Stimulated activated CD8-positive, alpha-beta memory T cell treated with anti-CD3 and anti-CD28 coated beads, Interleukin-7, amount 100 ng/mL, for 1 hour (primary cell): ENCODE measurements at regions not wholly inside any gene's neighbourhood (a gene's known extent, or its start where the extent isn't known, plus 50 kb on each side); places are given as distances from the start of the nearest gene placed in this dataset.

ENCODE experiments used
- DNase-seq, 2 donors: peaks; one replicate each; pipeline ENCODE4 v3.0.0-alpha.2; 2020; ENCODE audit warnings: low read depth in 2 of 2

DNA sequence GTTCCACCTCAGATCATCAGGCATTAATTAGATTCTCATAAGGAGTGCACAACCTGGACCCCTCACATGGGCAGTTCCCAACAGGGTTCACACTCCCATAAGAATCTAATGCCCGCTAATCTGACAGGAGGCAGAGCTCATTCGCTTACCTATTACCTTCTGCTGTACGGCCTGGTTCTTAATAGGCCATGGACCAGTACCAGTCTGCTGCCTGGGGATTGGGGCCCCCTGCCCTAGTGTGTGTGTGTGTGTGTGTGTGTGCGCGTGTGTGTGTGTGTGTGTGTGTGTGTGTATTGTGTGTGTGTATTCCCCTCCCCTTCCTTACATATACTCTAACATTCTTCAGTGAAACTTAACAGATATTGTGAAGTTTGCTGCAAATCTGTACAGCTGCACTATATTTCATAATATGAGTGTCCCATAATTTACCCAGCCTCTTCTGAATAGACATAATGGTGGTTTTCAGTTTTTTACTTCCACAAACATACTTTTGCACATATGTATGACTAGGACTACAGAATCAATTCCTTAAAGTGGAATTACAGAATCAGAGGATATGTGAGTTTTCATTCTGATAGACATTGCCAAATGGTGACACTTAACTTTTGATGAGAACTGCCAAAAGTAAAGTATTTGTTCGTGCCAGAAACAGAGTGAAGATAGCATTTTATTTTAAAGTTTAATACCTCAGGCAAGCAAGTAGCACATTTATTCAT is 205.2 kb upstream of the EEA1 start:
- no peak for DNase-seq

DNA sequence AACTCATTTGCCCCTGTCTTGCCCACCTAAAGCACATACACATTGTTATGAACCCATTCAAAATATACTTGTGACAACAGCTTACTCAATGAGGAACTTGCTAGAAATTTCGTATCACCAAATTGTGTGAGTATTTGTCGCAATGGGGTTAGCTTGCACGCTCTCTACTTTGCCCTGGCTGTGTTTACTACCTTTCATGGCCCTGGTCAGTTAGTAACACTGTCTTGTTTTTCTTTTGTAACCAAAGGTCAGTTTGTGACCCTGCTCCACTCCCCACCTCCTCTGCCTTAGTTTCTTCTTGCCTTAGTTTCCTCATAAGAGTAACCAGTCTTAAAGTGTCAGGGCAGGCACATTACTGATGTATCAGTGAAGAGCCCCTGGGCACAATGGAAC is 205.8 kb upstream of the EEA1 start:
- no peak for DNase-seq

DNA sequence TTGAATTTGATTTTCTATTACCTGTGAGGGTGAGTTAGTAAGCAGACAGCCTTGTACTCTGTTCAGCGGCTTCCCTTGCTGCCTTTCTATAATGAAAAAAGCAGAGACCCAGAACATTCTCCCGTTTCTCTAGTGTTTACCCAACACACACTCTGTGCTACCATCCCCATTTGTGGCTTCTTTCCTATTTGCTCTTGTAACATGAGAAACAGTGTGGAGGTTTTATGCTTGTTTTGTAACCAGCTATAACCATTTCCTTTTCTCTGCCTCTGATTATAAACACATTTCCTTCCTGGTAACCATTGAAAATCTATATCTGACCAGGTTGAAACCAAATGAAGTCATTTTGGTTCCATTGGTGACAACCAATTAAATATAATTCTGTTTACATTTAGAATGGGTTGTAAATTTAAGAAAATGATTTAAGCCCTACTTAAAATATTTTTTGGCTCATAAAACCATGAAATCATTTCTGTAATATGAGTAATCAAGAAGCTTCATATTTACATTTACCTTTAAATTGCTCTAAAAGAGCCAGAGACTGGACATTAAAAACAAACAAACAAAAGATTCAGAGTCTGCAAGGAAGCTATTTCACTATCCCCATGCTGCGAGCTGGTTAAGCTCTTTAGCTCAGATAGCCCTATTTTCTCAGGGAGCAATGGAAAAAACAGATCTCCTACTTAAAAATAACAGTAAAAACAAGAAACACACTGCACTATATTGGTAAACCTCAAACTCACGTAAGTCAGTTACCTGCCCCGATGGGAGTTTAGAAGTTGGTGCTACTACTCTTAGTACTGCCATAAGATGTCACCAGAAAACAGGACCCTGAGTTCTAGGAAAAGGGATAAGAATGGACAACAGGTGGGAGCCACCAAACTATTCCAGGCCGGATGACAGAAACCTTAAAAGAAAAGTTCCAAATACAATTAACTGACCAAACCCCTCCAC is 206.5 kb upstream of the EEA1 start:
- DNase-seq, result no peak

DNA sequence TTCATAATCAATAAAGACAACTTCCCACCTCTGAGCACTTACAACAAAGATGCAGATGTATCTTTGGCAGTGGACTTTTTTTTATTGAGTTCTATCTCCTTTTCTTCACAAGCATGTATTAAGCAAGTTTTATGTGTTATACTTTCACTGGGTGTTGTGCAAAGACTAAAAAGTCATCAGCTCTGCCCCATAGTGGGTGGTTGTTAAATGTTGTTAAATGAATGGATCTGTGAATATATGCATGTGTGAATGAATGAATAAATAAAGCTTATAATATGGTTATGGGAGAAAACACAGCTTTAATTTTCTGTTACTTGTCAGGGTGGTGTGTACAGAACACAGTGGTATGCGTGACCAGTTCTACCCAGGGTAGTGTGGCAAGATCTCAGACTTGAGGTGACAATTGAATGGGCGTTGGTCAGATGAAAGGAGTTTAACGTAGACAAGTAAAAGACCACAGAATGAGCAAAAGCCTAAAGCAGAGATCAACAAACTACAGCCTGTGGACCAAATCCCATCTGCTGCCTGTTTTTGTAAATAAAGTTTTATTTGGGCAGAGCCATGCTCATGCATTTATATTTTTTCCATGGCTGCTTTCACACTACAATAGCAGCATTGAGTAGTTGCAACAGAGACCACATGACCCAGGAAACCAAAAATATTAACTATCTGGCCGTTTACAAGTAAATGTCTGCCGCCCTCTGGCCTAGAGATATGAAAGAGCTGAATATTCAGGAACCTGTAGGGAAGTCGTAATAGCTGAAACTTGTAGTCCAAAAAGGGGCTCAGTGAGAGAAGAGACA is 207.4 kb upstream of the EEA1 start:
- DNase-seq, result no peak

DNA sequence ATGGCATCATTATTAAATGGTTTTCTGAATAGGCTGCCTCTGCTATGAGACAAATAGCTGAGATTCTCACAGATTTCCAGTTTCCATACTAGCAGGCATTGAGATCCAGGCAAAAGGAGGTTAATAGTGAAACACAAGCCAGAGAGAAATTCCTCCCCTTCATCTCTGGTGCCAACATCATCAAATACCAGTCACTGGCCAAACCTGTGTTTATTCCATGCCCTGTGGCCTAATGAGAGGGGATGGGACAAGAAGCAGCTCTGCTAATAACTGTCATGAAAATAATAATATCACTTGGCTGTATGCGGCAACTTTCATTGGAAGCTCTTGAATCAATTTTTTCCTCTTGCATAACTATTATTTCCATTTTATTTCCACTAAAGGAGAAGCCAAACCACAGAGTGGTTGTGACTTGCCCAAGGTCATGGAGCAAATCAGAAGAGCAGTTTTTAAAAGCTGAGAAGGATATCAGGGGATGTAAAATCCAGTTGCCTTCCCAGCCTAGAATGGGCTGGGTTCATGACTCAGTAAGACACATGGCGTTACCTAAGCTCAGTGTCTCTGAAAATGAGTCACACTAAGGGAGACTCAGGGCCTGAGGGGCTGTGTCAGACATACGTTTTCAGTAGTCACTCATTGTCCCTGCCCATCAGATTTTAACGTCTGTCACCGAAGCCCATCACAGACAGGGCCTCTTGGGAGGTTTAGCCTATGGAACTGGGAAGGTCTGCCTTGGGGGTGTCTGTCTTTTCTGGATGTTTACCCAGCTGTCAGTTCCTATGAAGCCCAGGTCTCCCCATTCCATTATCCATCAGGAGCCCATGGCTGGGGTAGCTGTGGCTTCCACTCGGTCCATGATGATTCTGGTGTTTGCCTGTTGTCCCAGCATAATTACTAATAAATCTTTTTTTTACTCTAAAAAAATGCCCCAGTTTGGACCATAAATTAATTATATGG is 208.8 kb upstream of the EEA1 start:
- DNase-seq, result no peak

DNA sequence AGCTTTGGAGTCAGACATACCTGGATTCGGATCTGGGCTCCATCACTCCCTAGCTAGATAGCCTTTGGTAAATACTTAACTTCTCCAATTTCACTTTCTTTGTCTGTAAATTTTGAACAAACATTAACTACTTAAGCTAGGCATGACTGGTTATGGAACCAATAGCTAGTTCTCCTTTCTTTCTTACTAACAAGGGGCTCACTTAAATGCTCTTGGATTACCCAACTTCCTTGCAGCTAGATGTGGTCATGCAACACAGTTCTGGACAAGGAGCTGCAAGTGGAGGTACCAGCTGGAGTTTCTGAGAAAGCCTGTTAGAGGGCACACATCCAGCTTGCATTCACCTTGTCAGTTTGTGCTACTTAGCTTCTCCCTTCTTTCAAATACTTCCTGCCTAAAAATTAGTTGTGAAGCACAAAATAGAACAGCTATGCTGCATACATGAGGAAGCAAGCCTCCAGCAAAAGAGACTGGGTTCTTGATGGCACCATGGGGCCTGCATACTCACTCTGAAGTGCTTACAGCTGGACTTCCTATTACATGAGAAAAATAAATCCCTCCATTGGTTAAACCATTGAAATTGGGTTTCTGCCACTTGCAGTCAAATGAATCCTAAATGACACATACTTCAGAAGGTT is 210.1 kb upstream of the EEA1 start:
- DNase-seq, result no peak

DNA sequence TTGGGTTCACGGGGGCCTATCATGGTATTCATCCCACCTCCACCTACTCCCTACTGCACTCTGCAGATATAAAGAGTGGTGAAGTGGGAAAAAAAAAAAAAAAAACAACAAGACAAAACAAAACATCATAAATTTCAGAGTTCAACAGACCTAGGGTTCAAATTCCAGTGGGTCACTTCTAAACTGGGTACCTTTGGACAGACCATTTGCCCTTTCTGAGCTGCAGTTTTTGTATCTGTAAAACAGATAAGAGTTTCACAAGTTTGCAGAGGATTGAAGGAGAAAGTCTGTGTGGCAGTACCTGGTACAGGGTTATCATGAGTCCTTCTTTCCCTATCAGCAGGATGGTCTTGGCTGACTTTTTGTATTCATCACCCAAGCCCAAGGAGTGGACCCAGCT is 211.2 kb upstream of the EEA1 start:
- DNase-seq, result no peak

DNA sequence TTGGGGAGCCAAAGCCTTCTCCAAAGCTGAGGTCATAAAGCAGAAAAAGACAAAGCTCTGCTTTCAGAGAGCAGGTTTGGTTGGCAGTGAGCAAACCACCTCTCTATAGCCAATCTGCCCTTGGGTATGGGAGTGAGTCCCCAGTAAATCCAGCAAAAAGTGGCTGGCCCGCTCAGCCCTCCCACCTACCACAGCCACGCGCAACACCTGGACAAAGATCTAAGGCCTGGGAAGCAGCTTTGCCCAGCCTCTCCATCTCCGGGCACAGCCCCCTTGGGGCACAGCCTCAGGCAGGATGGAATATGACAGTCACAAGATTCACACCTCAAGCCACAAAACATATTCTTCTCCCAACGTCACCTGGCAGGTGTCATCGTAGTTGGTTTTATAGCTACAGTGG is 211.7 kb upstream of the EEA1 start:
- no peak for DNase-seq

DNA sequence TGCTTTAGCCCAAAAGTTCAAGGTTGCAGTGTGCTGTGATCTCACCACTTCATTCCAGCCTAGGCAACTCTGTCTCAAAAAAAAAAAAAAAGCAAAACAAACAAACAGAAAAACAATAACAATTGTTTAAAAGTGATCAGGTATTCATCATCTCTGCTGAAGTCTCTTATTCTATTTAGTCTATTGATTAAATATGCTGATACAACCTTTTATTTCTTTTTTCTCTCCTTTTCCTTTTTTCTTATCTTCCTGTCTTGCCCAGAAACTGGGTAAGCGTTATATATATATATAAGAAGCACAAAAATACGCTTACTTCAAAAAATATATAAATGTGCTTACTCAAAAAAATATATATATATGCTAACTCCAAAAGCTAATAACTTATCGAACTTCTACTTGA is 213.8 kb upstream of the EEA1 start:
- no peak for DNase-seq

DNA sequence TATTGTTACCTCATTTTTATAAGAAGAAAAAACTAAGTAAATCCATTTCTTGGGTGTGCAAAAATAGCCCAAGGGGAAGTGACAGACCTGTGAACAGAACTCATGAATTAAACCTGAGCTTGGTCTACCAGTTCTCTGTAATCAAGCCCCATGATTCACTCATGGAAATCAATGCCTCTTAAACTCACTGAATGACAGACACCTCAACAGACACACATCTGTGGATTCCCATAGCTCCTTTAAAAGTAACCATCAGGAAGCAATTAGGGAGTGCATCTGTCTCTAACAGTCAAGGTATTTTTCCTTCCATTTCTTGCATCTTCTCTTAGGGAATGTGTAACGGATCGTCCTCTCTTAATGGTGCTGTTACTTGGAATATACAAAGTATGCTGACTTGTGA is 215.0 kb upstream of the EEA1 start:
- DNase-seq, result no peak

DNA sequence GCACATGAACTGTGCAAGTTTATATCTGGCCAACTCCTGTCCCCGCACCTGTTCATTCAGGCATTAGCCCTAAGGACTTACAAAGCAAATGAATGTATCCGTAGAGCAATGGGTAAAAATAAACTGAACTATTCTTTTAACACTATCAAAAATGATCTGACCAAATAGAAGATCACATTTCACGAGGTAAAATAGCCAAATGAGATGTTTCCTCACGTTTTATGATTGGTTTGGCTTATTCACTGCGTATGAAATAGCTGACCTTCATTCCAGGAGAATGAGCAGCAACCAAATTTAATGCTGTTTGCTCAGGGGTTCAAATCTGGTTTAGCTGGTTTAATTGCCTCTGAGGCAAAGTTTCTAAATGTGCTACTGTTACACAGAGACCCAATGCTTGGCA is 216.0 kb upstream of the EEA1 start:
- no peak for DNase-seq

DNA sequence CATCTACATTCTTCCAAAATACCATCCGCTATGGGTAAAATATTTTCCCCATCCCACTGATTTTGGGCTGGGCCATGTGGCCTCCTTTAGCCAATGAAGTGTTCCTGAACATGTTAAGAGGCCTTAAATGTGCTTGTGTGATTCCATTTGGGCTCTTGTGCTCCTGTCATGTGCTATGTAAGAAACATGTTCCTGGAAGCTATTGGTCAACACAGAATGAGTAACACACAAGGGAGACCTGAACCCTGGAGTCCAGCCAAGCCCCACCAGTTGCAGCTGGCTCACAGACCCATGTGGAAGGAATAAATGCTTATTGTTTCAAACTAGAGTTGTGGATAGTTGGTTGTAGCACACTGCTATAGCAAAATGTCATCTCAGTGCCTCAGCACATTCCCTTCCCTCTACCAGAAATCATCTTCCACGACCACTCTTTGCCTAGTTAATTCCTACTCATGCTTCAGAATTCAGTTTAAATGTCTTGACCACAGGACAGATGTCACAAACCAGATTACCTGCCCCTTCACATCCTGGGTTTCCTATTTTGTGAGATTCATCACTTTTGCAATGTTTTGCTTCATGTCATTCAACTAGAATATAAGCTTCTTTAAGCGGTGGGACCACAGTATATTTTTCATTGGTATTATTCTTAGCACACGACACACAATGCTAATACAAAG is 217.3 kb upstream of the EEA1 start:
- DNase-seq, result no peak

DNA sequence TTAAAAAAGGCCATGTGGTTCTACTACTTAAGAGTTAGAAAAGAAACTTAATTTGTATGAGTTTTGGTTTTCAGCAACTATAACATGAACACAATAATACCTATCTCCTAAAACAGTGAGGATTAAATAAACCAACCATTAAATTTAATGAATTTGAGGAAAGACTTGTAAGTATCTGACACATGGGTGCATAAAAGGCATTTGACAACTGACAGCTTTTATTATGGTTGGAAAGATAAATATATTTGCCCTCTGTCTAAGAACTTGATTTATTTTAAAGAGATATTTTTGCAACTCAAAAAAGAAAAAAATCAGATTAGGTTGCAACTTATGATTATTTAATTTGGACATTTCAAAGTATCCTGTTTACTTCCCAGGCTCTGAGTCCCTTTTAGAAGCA is 217.9 kb upstream of the EEA1 start:
- DNase-seq, result no peak

DNA sequence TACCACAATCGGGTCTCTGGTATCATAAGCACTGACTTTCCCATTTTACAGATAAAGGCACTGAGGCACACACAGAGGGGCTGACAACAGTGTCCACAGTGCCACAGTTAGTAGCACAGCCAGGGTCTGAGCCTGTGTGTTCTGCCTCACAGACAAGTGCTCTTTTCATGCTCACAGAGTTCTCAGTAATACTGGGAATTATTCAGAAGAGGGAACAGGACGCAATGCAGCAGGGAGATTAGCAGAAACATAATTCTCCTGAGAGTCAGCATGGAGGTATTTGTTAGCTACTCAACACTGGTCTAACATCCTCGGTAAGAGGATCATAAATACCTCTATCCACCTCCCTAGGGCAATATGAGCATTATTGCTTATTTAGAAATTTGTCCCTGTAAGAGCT is 219.3 kb upstream of the EEA1 start:
- no peak for DNase-seq

DNA sequence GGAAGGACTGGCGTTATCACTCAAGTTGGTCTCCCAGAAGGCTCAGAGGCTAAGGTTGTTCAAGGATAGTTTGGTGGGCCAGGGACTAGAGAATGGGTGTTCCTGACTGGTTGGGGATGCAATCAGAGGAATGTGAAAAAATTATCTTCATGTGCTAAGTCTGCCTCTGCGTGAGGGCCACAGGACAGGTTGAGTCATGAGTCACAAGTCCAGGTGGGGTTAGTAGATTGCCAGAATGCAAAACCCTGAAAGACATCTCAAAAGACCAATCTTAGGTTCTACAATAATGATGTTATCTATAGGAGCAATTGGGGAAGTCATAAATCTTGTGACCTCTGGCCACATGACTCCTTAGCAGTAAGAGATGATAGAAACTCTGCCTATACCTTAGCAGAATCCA is 220.1 kb upstream of the EEA1 start:
- DNase-seq, result no peak

DNA sequence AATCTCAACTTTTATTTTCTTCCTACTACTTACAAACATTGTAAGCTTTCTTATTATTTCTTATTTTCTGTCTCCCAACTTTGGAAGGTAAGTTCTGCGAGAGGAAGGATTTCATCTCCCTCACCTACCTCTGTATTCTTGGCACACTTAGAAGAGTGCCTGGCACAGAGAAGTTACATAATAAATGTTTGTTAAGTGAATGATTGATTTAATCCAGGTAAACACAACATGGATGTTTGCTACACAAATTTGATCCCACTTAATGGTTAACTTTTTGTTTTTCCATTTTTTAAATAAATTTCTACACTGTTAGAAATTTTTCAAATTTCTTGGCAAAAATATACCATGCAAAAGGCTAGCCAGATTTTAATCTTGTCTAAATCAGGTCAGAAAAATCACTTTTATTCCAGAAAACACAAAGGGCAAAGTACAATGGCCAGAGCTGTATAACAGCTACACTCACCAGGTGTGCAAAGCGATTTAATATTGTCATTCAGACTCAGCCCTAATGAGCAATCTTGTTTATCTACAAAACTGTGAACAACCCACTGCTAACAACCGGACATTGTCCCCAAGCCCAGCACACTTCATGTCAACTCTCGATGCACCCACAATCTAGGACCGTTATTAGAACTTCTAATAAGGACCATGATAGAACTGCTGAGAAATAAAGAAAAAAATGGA is 222.1 kb upstream of the EEA1 start:
- no peak for DNase-seq

DNA sequence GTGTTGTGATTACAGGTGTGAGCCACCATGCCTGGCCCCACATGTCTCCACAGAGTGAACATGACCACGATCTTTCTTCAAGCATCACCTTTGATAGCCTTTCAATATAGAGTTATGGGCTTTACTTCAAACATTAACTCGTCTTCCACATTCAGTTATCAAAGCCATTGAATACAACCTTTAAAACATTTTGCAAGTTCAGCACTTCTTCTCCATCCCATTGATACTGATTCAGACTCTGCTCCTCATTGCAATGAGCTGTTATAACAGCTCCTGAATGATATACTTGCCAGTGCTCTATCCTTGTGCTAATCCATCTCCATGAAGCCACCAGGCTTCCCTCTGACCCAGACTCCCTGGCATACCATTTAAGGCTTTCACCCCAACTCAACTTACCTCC is 223.5 kb upstream of the EEA1 start:
- DNase-seq, result no peak

DNA sequence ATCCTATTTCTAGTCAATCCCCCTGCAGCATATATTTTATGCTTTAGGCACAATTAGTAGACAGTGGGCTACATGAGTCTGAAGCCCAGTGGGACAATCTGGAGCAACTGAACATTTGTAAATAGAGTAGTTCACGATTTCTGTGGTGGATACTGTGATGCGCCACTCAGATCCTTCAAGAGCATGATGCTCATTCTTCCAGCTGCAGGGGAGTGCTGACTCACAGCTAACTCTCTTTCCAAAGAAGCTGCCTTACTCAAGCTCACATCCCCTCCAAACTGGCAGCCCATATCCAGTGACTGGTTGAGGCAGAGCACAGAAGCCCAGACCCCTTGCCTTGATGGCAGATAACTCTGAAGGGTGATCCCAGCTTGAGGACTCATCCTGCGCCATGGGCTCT is 224.2 kb upstream of the EEA1 start:
- no peak for DNase-seq

DNA sequence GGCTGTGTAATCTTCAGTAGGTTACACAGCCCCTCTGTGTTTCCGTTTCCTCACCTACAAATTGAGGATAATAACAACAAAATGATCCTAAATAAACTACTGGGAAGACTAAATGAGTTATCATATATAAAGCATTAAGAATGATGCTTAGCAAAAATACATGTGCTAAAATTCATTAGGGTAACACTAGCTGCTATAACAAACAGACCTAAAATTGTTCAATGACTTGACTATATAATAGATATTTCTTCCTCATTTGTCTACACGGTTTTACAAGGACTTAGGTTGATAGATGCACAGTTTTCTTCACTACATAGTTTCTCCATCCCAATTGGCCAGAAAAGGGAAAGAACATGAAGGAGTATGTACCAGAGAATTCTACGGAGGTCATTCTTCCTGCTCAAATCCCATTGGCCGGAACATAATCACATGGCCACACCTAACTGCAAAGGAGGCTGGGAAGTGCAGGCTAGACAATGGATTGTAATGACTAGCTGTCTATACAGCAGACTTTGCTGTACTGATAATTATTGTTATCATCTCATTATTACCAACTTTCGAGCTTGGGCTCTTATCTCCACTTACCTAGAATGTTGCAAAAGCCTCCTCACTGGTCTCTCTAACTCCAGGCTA is 223.5 kb upstream of the NUDT4 start:
- no peak for DNase-seq
